CD4-positive, alpha-beta T cell treated with Interferon gamma for 1 hour (primary cell): ENCODE measurements at regions not wholly inside any gene's neighbourhood (a gene's known extent, or its start where the extent isn't known, plus 50 kb on each side); places are given as distances from the start of the nearest gene placed in this dataset.
"Not testable (repeated sequence)": the region's sequence is repeated elsewhere in the genome, so short reads cannot be mapped to it uniquely, and the experiment has no call there.

Source experiments
- DNase-seq: peaks from one replicate; pipeline ENCODE4 v3.0.0-alpha.2; 2020

DNA sequence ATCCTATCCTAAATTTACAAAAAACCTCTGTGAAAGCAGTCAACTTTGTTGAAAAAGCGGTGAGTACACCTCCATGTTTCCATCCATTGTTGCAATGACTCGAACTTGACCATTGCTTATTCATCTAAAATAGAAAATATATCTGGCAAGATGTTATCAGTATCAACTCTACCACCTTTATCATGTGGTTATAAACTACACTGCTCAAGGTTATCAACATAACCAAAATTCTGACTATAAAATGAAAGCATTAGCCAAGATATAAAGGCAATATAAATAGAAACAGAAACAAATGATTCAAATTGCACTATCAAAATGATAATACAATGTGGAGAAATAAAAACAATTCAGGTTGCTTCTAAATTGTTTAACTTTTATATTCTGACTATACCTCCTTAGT lies 150.0 kb downstream of the AVL9 start:
- DNase-seq = not testable (repeated sequence)

DNA sequence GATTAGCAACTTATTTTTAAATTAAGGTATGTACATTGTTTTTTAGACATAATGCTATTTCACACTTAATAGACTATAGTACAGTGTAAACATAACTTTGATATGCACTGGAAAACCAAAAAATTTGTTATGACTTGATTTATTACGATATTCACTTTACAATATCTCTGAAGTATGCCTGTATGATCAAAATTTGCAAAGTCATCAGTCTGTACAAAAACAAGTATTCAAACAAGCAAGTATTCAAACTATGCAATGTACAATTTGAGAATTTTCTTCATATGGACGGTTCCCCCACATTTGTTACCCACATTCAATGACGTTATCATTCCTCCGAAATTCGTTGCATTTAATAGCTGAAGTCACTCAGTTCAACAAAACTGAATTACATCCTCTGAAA lies 147.9 kb downstream of the AVL9 start:
- no peak for DNase-seq

DNA sequence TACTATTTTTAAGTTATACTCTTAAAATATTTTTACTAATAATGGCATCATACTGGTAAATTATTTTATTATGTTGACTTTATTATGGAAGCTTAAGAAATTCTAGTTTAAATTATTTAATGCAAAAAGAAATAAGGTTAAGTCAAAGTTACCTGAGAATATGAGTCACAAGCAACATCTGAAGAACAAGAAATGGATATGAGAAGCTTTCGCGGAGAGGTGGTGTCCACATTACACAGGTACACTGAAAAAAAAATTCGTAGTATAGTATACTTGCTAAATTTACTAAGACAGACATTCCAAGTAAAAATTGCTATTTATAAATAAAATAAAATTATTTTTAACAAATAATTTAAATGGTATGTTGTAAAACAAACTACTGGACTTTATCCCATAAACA lies 143.8 kb downstream of the AVL9 start:
- no peak for DNase-seq

DNA sequence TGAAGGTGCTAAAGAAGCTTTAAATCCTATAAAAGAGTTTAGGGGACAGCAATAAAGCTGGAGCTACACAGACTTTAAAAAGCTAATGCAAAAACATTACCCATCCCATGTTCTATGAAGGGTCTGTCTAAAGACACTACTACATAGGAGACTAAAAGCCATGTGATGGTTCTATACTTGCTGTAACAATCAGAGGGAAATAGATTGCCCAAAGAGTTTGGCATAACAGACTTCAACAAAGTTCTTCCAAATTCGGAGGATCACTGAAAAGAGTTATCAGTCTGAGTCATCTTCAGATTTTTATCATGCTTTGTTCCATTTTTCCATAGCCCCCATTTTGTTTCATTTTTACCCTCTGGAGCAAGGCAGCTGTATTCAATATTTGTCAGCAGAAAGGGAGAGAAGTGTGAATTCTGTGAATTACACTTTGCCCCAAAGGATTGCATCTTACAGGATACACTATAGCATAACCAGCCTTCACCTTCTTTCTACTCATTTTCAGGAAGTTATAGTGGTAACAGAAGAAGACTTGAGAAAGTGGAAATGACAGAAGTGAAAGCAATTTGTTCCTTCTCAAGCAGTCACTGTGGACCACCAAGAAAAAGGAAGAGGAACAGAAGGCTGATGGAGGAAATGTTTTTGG lies 143.3 kb downstream of the AVL9 start:
- DNase-seq = not testable (repeated sequence)
